ENCODE measurements at regions not wholly inside any gene's neighbourhood (a gene's known extent, or its start where the extent isn't known, plus 50 kb on each side); places are given as distances from the start of the nearest gene placed in this dataset.
"Not testable (repeated sequence)": the region's sequence is repeated elsewhere in the genome, so short reads cannot be mapped to it uniquely, and the experiment has no call there.

GRCh38 chr3:153055217-153055616 is 106.8 kb upstream of the RAP2B start:
- H3K4me1 ChIP-seq: no peaks in the 10 kb centered on the region
- 63 to 68% methylated on average over 5 of the region's 5 CpGs for WGBS, 2 donors
- DNase-seq (no peak), ATAC-seq (no peak)
- H3K36me3 ChIP-seq (replicated peaks in 1 of 2; ENCODE audit: insufficient read depth in 1 of 2, low read depth in 2 of 2): no peaks in the 10 kb centered on the region
- intact Hi-C loops (cut with DNase I): no loop called here
- TF ChIP-seq POLR2A (IDR thresholded peaks at IDR 0.05): no peak
- no peak for TF ChIP-seq CTCF (IDR thresholded peaks at IDR 0.05)
- H3K4me3 ChIP-seq: no peak overlapping the region
- H3K27ac ChIP-seq: no peak overlapping the region
- no peaks in the 10 kb centered on the region for H3K9me3 ChIP-seq
- no peaks in the 10 kb centered on the region for H3K27me3 ChIP-seq

- Histone ChIP-seq H3K36me3 (replicated peaks in 1 of 2; ENCODE audit: insufficient read depth in 1 of 2, low read depth in 2 of 2) (no peaks in the 10 kb centered on the region), H3K9me3 (no peaks in the 10 kb centered on the region), H3K27ac (no peak overlapping the region), H3K4me3 (no peak overlapping the region), H3K4me1 (no peaks in the 10 kb centered on the region), H3K27me3 (no peaks in the 10 kb centered on the region)
- WGBS, 2 donors: 85 to 100% methylated on average over 1 to 2 of the region's 2 CpGs
- DNase-seq (no peak), ATAC-seq (no peak)
- no peak for TF ChIP-seq POLR2A (IDR thresholded peaks at IDR 0.05)
- no peak for TF ChIP-seq CTCF (IDR thresholded peaks at IDR 0.05)
- intact Hi-C loops (cut with DNase I): no loop called here
Observed at GRCh38 chr3:153055779-153056178, 106.2 kb upstream of the RAP2B start.

GRCh38 chr3:153058031-153058688 is 103.9 kb upstream of the RAP2B start:
- H3K9me3 ChIP-seq; intact Hi-C loops (cut with DNase I); H3K4me1 ChIP-seq; H3K4me3 ChIP-seq; H3K27ac ChIP-seq; ATAC-seq; H3K36me3 ChIP-seq (replicated peaks in 1 of 2; ENCODE audit: insufficient read depth in 1 of 2, low read depth in 2 of 2); H3K27me3 ChIP-seq: not testable (repeated sequence)
- peak in 2 of 4 donors; percentile 8 to 37 for DNase-seq
- 64 to 69% methylated on average over 6 of the region's 6 CpGs for WGBS, 2 donors

GRCh38 chr3:153060346-153060745 is 101.7 kb upstream of the RAP2B start:
- 65 to 70% methylated on average over 5 of the region's 5 CpGs for WGBS, 2 donors
- H3K4me3 ChIP-seq: no peak overlapping the region
- no peaks in the 10 kb centered on the region for H3K27me3 ChIP-seq
- intact Hi-C loops (cut with DNase I): no loop called here
- H3K9me3 ChIP-seq: no peaks in the 10 kb centered on the region
- no peaks in the 10 kb centered on the region for H3K4me1 ChIP-seq
- H3K36me3 ChIP-seq (replicated peaks in 1 of 2; ENCODE audit: insufficient read depth in 1 of 2, low read depth in 2 of 2): no peaks in the 10 kb centered on the region
- no peak for ATAC-seq
- no peak overlapping the region for H3K27ac ChIP-seq
- TF ChIP-seq CTCF (IDR thresholded peaks at IDR 0.05) (no peak), POLR2A (IDR thresholded peaks at IDR 0.05) (no peak)
- no peak for DNase-seq

- TF ChIP-seq POLR2A (IDR thresholded peaks at IDR 0.05) (no peak), CTCF (IDR thresholded peaks at IDR 0.05) (no peak)
- Histone ChIP-seq H3K4me3 (no peak overlapping the region), H3K27ac (no peak overlapping the region), H3K9me3 (no peaks in the 10 kb centered on the region), H3K27me3 (no peaks in the 10 kb centered on the region), H3K36me3 (replicated peaks in 1 of 2; ENCODE audit: insufficient read depth in 1 of 2, low read depth in 2 of 2) (no peaks in the 10 kb centered on the region), H3K4me1 (no peaks in the 10 kb centered on the region)
- intact Hi-C loops (cut with DNase I): no loop called here
- ATAC-seq (no peak), DNase-seq (no peak)
- 59 to 73% methylated on average over 4 of the region's 4 CpGs for WGBS, 2 donors
Observed at GRCh38 chr3:153061938-153062528, 100.0 kb upstream of the RAP2B start.
